ENCODE measurements at regions not wholly inside any gene's neighbourhood (a gene's known extent, or its start where the extent isn't known, plus 50 kb on each side); places are given as distances from the start of the nearest gene placed in this dataset.

GRCh38 chr21:38077569-38077968 is 161.3 kb upstream of the KCNJ6 start:
- H3K14ac ChIP-seq (replicated peaks; ENCODE audit: low read depth, low read length) = no peak overlapping the region
- 56% methylated on average over 3 of the region's 5 CpGs; no CpG with 5 or more reads in 1 of the 2 experiments for WGBS, 2 experiments (ENCODE audit: extremely low coverage in 2 of 2, insufficient read length in 1 of 2)
- no peak overlapping the region for H3K4ac ChIP-seq (ENCODE audit: low read depth, low read length)
- no peak overlapping the region for H2BK120ac ChIP-seq (ENCODE audit: low read depth, low read length)
- no TSS peak for BruUV-seq (replicated peaks)
- dilution Hi-C loops (cut with HindIII; ENCODE audit: low sequenced_read_pairs, unreplicated experiment) (no loop called here), in situ Hi-C loops (cut with MboI; ENCODE audit: low sequenced_read_pairs) (no loop called here), intact Hi-C loops (cut with micrococcal nuclease) (no loop called here)
- H4K5ac ChIP-seq (ENCODE audit: low read depth, low read length) = no peak overlapping the region
- no peaks in the 10 kb centered on the region for H3K9me1 ChIP-seq (ENCODE audit: insufficient read depth, low read length)
- ATAC-seq (ENCODE audit: low read depth) (no peak), DNase-seq (no peak)
- H4K8ac ChIP-seq (ENCODE audit: low read depth in 2 of 2, low read length in 2 of 2) = no peak overlapping the region
- no peaks in the 10 kb centered on the region for H3K79me1 ChIP-seq (ENCODE audit: low read depth in 1 of 2, low read length in 2 of 2)
- TF ChIP-seq USF2 (IDR thresholded peaks at IDR 0.05; ENCODE audit: low read depth, low read length) (no peak), FOS (IDR thresholded peaks at IDR 0.05; ENCODE audit: low read depth, low read length) (no peak), CHD1 (IDR thresholded peaks at IDR 0.05; ENCODE audit: low read depth, low read length) (no peak), CEBPB (IDR thresholded peaks at IDR 0.05; ENCODE audit: low read depth, low read length) (no peak), NFE2L2 (IDR thresholded peaks at IDR 0.05; ENCODE audit: low read depth, low read length) (no peak), POLR2A (IDR thresholded peaks at IDR 0.05; ENCODE audit: low read depth, low read length) (no peak), RFX5 (IDR thresholded peaks at IDR 0.05; ENCODE audit: low read depth, low read length) (no peak), SMC3 (IDR thresholded peaks at IDR 0.05; ENCODE audit: low read depth, low read length) (no peak), MAFK (IDR thresholded peaks at IDR 0.05; ENCODE audit: low read depth, low read length) (no peak), MAZ (IDR thresholded peaks at IDR 0.05; ENCODE audit: borderline replicate concordance, low read depth, low read length) (no peak), RCOR1 (IDR thresholded peaks at IDR 0.05; ENCODE audit: insufficient replicate concordance, low read length) (no peak), RAD21 (IDR thresholded peaks at IDR 0.05; ENCODE audit: low read length) (no peak), BHLHE40 (IDR thresholded peaks at IDR 0.05; ENCODE audit: low read depth, low read length) (no peak), MXI1 (IDR thresholded peaks at IDR 0.05; ENCODE audit: borderline replicate concordance, low read depth, low read length) (no peak)
- TF ChIP-seq, protein P1, sequence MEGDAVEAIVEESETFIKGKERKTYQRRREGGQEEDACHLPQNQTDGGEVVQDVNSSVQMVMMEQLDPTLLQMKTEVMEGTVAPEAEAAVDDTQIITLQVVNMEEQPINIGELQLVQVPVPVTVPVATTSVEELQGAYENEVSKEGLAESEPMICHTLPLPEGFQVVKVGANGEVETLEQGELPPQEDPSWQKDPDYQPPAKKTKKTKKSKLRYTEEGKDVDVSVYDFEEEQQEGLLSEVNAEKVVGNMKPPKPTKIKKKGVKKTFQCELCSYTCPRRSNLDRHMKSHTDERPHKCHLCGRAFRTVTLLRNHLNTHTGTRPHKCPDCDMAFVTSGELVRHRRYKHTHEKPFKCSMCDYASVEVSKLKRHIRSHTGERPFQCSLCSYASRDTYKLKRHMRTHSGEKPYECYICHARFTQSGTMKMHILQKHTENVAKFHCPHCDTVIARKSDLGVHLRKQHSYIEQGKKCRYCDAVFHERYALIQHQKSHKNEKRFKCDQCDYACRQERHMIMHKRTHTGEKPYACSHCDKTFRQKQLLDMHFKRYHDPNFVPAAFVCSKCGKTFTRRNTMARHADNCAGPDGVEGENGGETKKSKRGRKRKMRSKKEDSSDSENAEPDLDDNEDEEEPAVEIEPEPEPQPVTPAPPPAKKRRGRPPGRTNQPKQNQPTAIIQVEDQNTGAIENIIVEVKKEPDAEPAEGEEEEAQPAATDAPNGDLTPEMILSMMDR (conservative IDR thresholded peaks at IDR 0.05; ENCODE audit: low read depth, low read length) = no peak
- TF ChIP-seq, protein P2, sequence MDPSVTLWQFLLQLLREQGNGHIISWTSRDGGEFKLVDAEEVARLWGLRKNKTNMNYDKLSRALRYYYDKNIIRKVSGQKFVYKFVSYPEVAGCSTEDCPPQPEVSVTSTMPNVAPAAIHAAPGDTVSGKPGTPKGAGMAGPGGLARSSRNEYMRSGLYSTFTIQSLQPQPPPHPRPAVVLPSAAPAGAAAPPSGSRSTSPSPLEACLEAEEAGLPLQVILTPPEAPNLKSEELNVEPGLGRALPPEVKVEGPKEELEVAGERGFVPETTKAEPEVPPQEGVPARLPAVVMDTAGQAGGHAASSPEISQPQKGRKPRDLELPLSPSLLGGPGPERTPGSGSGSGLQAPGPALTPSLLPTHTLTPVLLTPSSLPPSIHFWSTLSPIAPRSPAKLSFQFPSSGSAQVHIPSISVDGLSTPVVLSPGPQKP (IDR thresholded peaks at IDR 0.05; ENCODE audit: borderline replicate concordance, low read depth, low read length) = no peak
- H2BK20ac ChIP-seq (ENCODE audit: low read depth, low read length) = no peak overlapping the region
- H4K20me1 ChIP-seq (ENCODE audit: insufficient read depth, low read length) = no peaks in the 10 kb centered on the region
- H2AK9ac ChIP-seq (replicated peaks; ENCODE audit: low read depth, low read length, poor library complexity) = no peak overlapping the region
- H3K27ac ChIP-seq (ENCODE audit: insufficient read depth, low read length) = no peak overlapping the region
- H3K56ac ChIP-seq (ENCODE audit: extremely low read depth, insufficient read depth, low read length) = no peak overlapping the region
- H2BK5ac ChIP-seq (ENCODE audit: low read depth, low read length, poor library complexity, severe bottlenecking) = no peak overlapping the region
- H3K4me2 ChIP-seq (ENCODE audit: low read depth, low read length) = no peak overlapping the region
- no peaks in the 10 kb centered on the region for H3K4me1 ChIP-seq (ENCODE audit: control insufficient read depth, insufficient read depth, low read length)
- H2BK15ac ChIP-seq (ENCODE audit: low read depth, low read length) = no peak overlapping the region
- POLR2A ChIA-PET (ENCODE audit: unreplicated experiment) = no interaction called here
- no peak overlapping the region for H2AFZ ChIP-seq (replicated peaks; ENCODE audit: low read length, poor library complexity)
- H3K18ac ChIP-seq (ENCODE audit: low read depth, low read length) = no peak overlapping the region
- H3K9me3 ChIP-seq (ENCODE audit: control insufficient read depth, insufficient read depth, low read length) = no peaks in the 10 kb centered on the region
- CTCF ChIA-PET = no interaction called here
- H3K9ac ChIP-seq (ENCODE audit: low read depth, low read length) = no peak overlapping the region
- H3K4me3 ChIP-seq (ENCODE audit: insufficient read depth, low read depth, low read length) = no peak overlapping the region
- H3K23ac ChIP-seq (ENCODE audit: low read depth, low read length) = no peak overlapping the region
- H3K27me3 ChIP-seq (ENCODE audit: control insufficient read depth, insufficient read depth, low read length) = peaks cover 10% of the 10 kb centered on the region
- H2AK5ac ChIP-seq (ENCODE audit: low read depth, low read length) = no peak overlapping the region
- H4K91ac ChIP-seq (ENCODE audit: insufficient read depth, low read depth, low read length) = no peak overlapping the region
- H3K36me3 ChIP-seq (ENCODE audit: control insufficient read depth, insufficient read depth, low read length) = no peaks in the 10 kb centered on the region

Data from IMR-90 (cell line).